NB4 (cell line): ENCODE measurements at regions not wholly inside any gene's neighbourhood (a gene's known extent, or its start where the extent isn't known, plus 50 kb on each side); places are given as distances from the start of the nearest gene placed in this dataset.

Experiments
- DNase-seq: peaks from one replicate; pipeline ENCODE4 v3.0.0; 2010; ENCODE audit warnings: low read depth
- H3K4me3 ChIP-seq: one replicate; pipeline ENCODE4 v1.5.1; 2011; ENCODE audit warnings: mild to moderate bottlenecking, low read depth, low read length, moderate library complexity
- MAX ChIP-seq: IDR thresholded peaks from 2 replicates; pipeline ENCODE4 v1.6.1; 2011; ENCODE audit warnings: low read depth, low read length
- MYC ChIP-seq: IDR thresholded peaks from 2 replicates; pipeline ENCODE4 v1.6.1; 2011; ENCODE audit warnings: low read depth, low read length
- POLR2A ChIP-seq: IDR thresholded peaks from 2 replicates; pipeline ENCODE4 v1.6.1; 2011; ENCODE audit warnings: mild to moderate bottlenecking; ENCODE audit not compliant: insufficient read length; ENCODE audit errors: extremely low read depth
- TF ChIP-seq, protein P1 (sequence below): IDR thresholded peaks from one replicate; pipeline ENCODE4 v1.5.1; 2012; ENCODE audit warnings: low read depth, low read length

GRCh38 chr7:116310141-116310540, 99.8 kb downstream of the TES start:
- DNase-seq, result no peak
- no peak overlapping the region for H3K4me3 ChIP-seq
- TF ChIP-seq POLR2A, result no peak
- TF ChIP-seq, protein P1, sequence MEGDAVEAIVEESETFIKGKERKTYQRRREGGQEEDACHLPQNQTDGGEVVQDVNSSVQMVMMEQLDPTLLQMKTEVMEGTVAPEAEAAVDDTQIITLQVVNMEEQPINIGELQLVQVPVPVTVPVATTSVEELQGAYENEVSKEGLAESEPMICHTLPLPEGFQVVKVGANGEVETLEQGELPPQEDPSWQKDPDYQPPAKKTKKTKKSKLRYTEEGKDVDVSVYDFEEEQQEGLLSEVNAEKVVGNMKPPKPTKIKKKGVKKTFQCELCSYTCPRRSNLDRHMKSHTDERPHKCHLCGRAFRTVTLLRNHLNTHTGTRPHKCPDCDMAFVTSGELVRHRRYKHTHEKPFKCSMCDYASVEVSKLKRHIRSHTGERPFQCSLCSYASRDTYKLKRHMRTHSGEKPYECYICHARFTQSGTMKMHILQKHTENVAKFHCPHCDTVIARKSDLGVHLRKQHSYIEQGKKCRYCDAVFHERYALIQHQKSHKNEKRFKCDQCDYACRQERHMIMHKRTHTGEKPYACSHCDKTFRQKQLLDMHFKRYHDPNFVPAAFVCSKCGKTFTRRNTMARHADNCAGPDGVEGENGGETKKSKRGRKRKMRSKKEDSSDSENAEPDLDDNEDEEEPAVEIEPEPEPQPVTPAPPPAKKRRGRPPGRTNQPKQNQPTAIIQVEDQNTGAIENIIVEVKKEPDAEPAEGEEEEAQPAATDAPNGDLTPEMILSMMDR, result no peak
- TF ChIP-seq MAX, result no peak
- no peak for TF ChIP-seq MYC

DNA sequence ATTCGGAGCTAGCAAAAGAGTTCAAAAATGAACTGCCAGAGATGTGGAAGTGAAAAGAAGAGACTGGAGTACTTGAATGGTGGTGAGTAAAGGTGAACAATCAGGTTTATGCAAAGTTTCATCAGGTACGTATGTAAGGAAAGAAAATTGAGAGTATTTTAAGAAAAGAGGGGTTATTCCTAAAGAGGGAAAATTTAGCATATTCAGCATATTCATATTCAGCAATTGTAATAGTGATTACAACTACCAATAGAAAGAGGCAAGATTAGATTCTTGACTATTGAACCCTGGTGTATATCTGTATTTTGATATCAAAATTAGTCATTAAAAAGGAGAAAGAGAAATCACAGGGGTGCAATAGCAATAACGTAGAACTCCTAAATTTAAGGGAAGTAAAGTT, 100.9 kb downstream of the TES start:
- DNase-seq, result no peak
- H3K4me3 ChIP-seq, result no peak overlapping the region
- no peak for TF ChIP-seq MAX
- TF ChIP-seq, protein P1, result no peak
- TF ChIP-seq MYC, result no peak
- TF ChIP-seq POLR2A, result no peak

GRCh38 chr7:116311816-116312471, 101.6 kb downstream of the TES start:
- H3K4me3 ChIP-seq, result no peak overlapping the region
- no peak for TF ChIP-seq MAX
- TF ChIP-seq, protein P1, result no peak
- TF ChIP-seq POLR2A, result no peak
- TF ChIP-seq MYC, result no peak
- DNase-seq, result no peak

DNA sequence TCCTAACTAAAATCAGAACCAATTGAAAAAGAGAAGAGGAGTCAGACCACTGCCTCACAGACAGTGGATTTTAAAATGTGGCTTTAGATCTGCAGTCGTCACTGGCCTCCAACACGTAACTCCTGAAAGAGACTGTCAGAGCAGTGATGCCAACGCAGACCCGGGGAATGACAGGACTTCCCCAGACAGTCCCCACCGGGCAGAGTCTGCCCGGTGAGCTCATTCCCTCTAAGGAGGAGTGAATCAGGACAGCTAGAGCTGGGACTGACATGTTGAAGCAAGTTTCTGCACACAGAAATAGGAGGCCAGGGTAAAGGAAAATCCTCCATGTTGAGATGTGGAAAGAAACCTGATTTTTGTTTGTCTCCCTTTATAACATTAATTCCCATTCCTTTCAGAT, 105.0 kb downstream of the TES start:
- no peak for DNase-seq
- TF ChIP-seq POLR2A, result no peak
- TF ChIP-seq, protein P1, result no peak
- TF ChIP-seq MAX, result no peak
- TF ChIP-seq MYC, result no peak
- H3K4me3 ChIP-seq, result no peak overlapping the region

DNA sequence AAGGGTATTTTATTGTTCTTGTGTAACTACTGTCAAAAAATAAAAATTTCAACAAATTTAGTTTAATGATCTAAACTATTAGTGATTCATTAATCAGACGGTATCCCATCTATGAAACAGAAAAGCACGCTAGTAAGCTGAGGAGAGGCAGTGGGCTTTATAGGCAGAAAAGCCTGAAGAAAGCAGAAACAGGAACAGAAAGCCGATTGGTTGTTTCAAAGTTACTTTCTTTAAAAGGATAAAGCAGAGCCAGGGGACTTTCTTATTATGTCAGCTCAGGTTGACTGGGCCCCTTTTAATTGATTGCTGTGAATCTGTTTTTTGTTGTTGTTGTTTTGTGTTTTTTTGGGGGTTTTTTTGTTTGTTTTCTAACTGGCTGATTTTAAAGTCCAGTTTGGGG, 105.5 kb downstream of the TES start:
- no peak for DNase-seq
- TF ChIP-seq, protein P1, result no peak
- TF ChIP-seq POLR2A (no peak), MYC (no peak), MAX (no peak)
- no peak overlapping the region for H3K4me3 ChIP-seq
